Type B pancreatic cell (in vitro differentiated cells): ENCODE measurements at regions not wholly inside any gene's neighbourhood (a gene's known extent, or its start where the extent isn't known, plus 50 kb on each side); places are given as distances from the start of the nearest gene placed in this dataset.

Experiments
- DNase-seq: peaks from one replicate; pipeline ENCODE4 v3.0.0; 2021; ENCODE audit warnings: mixed read lengths; ENCODE audit not compliant: unreplicated experiment; ENCODE audit errors: extremely low spot score
- H3K27ac Mint-ChIP-seq: 2 replicates; pipeline ENCODE4 v1.8.0; 2021; ENCODE audit warnings: mild to moderate bottlenecking, mixed read lengths
- H3K27me3 Mint-ChIP-seq: 2 replicates; pipeline ENCODE4 v1.8.0; 2021; ENCODE audit warnings: mixed read lengths
- H3K36me3 Mint-ChIP-seq: 2 replicates; pipeline ENCODE4 v1.8.0; 2021; ENCODE audit warnings: mixed read lengths
- H3K4me1 Mint-ChIP-seq: one replicate; pipeline ENCODE4 v1.8.0; 2021; ENCODE audit warnings: mixed read lengths; ENCODE audit not compliant: unreplicated experiment
- H3K4me3 Mint-ChIP-seq: 2 replicates; pipeline ENCODE4 v1.8.0; 2021; ENCODE audit warnings: mild to moderate bottlenecking, mixed read lengths
- H3K9me3 Mint-ChIP-seq: 2 replicates; pipeline ENCODE4 v1.8.0; 2021; ENCODE audit warnings: mixed read lengths
- CTCF ChIP-seq: fragments of 200-600 bp; sonication (generic); conservative IDR thresholded peaks from 2 replicates; pipeline ENCODE4 v1.5.0; 2021; ENCODE audit warnings: antibody characterized with exemption, mild to moderate bottlenecking

GRCh38 chr2:182593394-182593975 is 122.6 kb upstream of the DNAJC10 start:
- TF ChIP-seq CTCF: peak; percentile 2
- Mint-ChIP-seq H3K27ac (no peak overlapping the region), H3K4me1 (peaks cover 3% of the 10 kb centered on the region), H3K27me3 (peaks cover 4% of the 10 kb centered on the region), H3K9me3 (no peaks in the 10 kb centered on the region), H3K36me3 (no peaks in the 10 kb centered on the region), H3K4me3 (no peak overlapping the region)
- no peak for DNase-seq

GRCh38 chr2:182594286-182594685 is 121.8 kb upstream of the DNAJC10 start:
- H3K4me3 Mint-ChIP-seq: no peak overlapping the region
- no peak for TF ChIP-seq CTCF

GRCh38 chr2:182595650-182596049 is 120.4 kb upstream of the DNAJC10 start:
- H3K27me3 Mint-ChIP-seq: peaks cover 4% of the 10 kb centered on the region
- DNase-seq: no peak
- no peak for TF ChIP-seq CTCF
- no peak overlapping the region for H3K27ac Mint-ChIP-seq
- H3K36me3 Mint-ChIP-seq: no peaks in the 10 kb centered on the region
- no peaks in the 10 kb centered on the region for H3K9me3 Mint-ChIP-seq
- peaks cover 3% of the 10 kb centered on the region for H3K4me1 Mint-ChIP-seq
- no peak overlapping the region for H3K4me3 Mint-ChIP-seq

More at GRCh38 chr2:182594286-182594685, 121.8 kb upstream of the DNAJC10 start:
- H3K27ac Mint-ChIP-seq: no peak overlapping the region
- H3K9me3 Mint-ChIP-seq: no peaks in the 10 kb centered on the region
- peaks cover 4% of the 10 kb centered on the region for H3K27me3 Mint-ChIP-seq
- no peak for DNase-seq
- no peaks in the 10 kb centered on the region for H3K36me3 Mint-ChIP-seq
- peaks cover 3% of the 10 kb centered on the region for H3K4me1 Mint-ChIP-seq

- TF ChIP-seq CTCF: no peak
- Mint-ChIP-seq H3K9me3 (no peaks in the 10 kb centered on the region), H3K27ac (no peak overlapping the region), H3K27me3 (peaks cover 4% of the 10 kb centered on the region), H3K4me1 (peaks cover 3% of the 10 kb centered on the region), H3K36me3 (no peaks in the 10 kb centered on the region), H3K4me3 (no peak overlapping the region)
- no peak for DNase-seq
Measured at GRCh38 chr2:182597570-182598295, 118.3 kb upstream of the DNAJC10 start.

- Mint-ChIP-seq H3K27me3 (peaks cover 4% of the 10 kb centered on the region), H3K36me3 (no peaks in the 10 kb centered on the region), H3K27ac (no peak overlapping the region), H3K4me3 (no peak overlapping the region), H3K4me1 (no peaks in the 10 kb centered on the region), H3K9me3 (no peaks in the 10 kb centered on the region)
- TF ChIP-seq CTCF: no peak
- DNase-seq: no peak
Measured at GRCh38 chr2:182598626-182599025, 117.4 kb upstream of the DNAJC10 start.
